H1 (cell line): ENCODE measurements at regions not wholly inside any gene's neighbourhood (a gene's known extent, or its start where the extent isn't known, plus 50 kb on each side); places are given as distances from the start of the nearest gene placed in this dataset.

Experiments used
- CTCF ChIA-PET: fragments of 300-600 bp; sonication (Branson Sonifier 250); formaldehyde crosslinking; loops from one replicate; lab custom pipeline; 2021; ENCODE audit not compliant: partially characterized antibody; lab: Charles Lee
- POLR2A ChIA-PET: fragments of 300-600 bp; sonication (Branson Sonifier 250); formaldehyde crosslinking; loops from one replicate; lab custom pipeline; 2021; ENCODE audit warnings: inconsistent platforms; ENCODE audit not compliant: partially characterized antibody; lab: Charles Lee
- DNase-seq, 2 experiments: peaks; one replicate each; pipeline versions ENCODE4 v3.0.0 to v3.0.0-alpha.2; 2010 to 2022; ENCODE audit warnings: low spot score in 2 of 2, low read depth in 1 of 2, mixed read lengths in 1 of 2
- FAIRE-seq: peaks from 2 replicates; lab custom pipeline; 2011; peaks lifted over from hg19 to GRCh38; lab: Jason Lieb, UNC
- H2AFZ ChIP-seq: 2 replicates; pipeline ENCODE4 v1.8.1; 2012; ENCODE audit warnings: low read length, inconsistent platforms
- H2AK5ac ChIP-seq: 2 replicates; pipeline ENCODE4 v1.6.1; 2013; ENCODE audit warnings: low read depth, low read length
- H2BK120ac ChIP-seq: replicated peaks from 2 replicates; pipeline ENCODE3; 2013; ENCODE audit warnings: low read depth, low read length, inconsistent platforms
- H2BK12ac ChIP-seq: 2 replicates; pipeline ENCODE4 v1.6.1; 2013; ENCODE audit warnings: low read depth, low read length
- H2BK15ac ChIP-seq: 2 replicates; pipeline ENCODE4 v1.6.1; 2013; ENCODE audit warnings: low read length
- H2BK20ac ChIP-seq: 2 replicates; pipeline ENCODE4 v1.6.1; 2013; ENCODE audit warnings: low read length
- H2BK5ac ChIP-seq: 2 replicates; pipeline ENCODE4 v1.6.1; 2013; ENCODE audit warnings: low read depth, low read length
- H3K14ac ChIP-seq: 2 replicates; pipeline ENCODE4 v1.6.1; 2013; ENCODE audit warnings: inconsistent platforms; ENCODE audit not compliant: insufficient read length
- H3K18ac ChIP-seq: 2 replicates; pipeline ENCODE4 v1.6.1; 2013; ENCODE audit warnings: low read length; ENCODE audit errors: extremely low read depth
- H3K23ac ChIP-seq: 2 replicates; pipeline ENCODE4 v1.6.1; 2013; ENCODE audit warnings: inconsistent platforms; ENCODE audit not compliant: insufficient read length
- H3K23me2 ChIP-seq: 2 replicates; pipeline ENCODE4 v1.6.1; 2013; ENCODE audit warnings: low read depth, low read length
- H3K27ac ChIP-seq: 2 replicates; pipeline ENCODE4 v1.6.1; 2011; ENCODE audit warnings: low read depth, low read length, inconsistent platforms
- H3K27me3 ChIP-seq, 4 experiments: replicated peaks in 1 of 4; 1 replicate in 1 of 4; 2 replicates in 3 of 4; pipeline versions ENCODE4 v1.6.1 to v1.8.1; 2011 to 2013; ENCODE audit warnings: low read length in 3 of 4, mild to moderate bottlenecking in 3 of 4, inconsistent platforms in 2 of 4, mixed read lengths in 2 of 4, moderate library complexity in 1 of 4; ENCODE audit not compliant: control insufficient read depth in 3 of 4, insufficient read depth in 3 of 4; ENCODE audit errors: extremely low read depth in 1 of 4
- H3K36me3 ChIP-seq, 4 experiments: 2 replicates each; pipeline versions ENCODE4 v1.6.1 to v1.8.1; 2011 to 2013; ENCODE audit warnings: mild to moderate bottlenecking in 4 of 4, low read length in 3 of 4, moderate library complexity in 2 of 4, control low read depth in 1 of 4, inconsistent platforms in 1 of 4; ENCODE audit not compliant: insufficient read depth in 4 of 4, control insufficient read depth in 2 of 4
- H3K4ac ChIP-seq: replicated peaks from 2 replicates; pipeline ENCODE3; 2013; ENCODE audit warnings: low read length, low read depth, mixed read lengths, inconsistent platforms; ENCODE audit not compliant: insufficient read length
- H3K4me1 ChIP-seq, 4 experiments: replicated peaks in 1 of 4; 1 replicate in 1 of 4; 2 replicates in 3 of 4; pipeline versions ENCODE4 v1.6.1 to v1.8.1; 2011 to 2013; ENCODE audit warnings: low read length in 3 of 4, inconsistent platforms in 2 of 4, mixed read lengths in 1 of 4; ENCODE audit not compliant: insufficient read depth in 4 of 4, control insufficient read depth in 3 of 4
- H3K4me2 ChIP-seq, 2 experiments: 2 replicates each; pipeline versions ENCODE4 v1.6.1 to v1.8.1; 2011 to 2013; ENCODE audit warnings: low read depth in 2 of 2, low read length in 2 of 2, control low read depth in 1 of 2, inconsistent platforms in 1 of 2, mild to moderate bottlenecking in 1 of 2; ENCODE audit not compliant: insufficient read depth in 1 of 2
- H3K4me3 ChIP-seq, 4 experiments: fragments of 200-600, 300-600 bp in 1 of 4; sonication (generic), shearing (Covaris generic), sonication (Bioruptor Twin) in 1 of 4; 2 replicates each; pipeline versions ENCODE4 v1.5.1 to v1.8.1; 2011 to 2016; ENCODE audit warnings: low read length in 4 of 4, low read depth in 3 of 4, control low read depth in 2 of 4, inconsistent platforms in 2 of 4, mild to moderate bottlenecking in 2 of 4, mixed read lengths in 1 of 4, moderate library complexity in 1 of 4; ENCODE audit not compliant: insufficient read depth in 2 of 4; ENCODE audit errors: extremely low read depth in 1 of 4
- H3K56ac ChIP-seq: replicated peaks from 2 replicates; pipeline ENCODE3; 2013; ENCODE audit warnings: low read depth, mild to moderate bottlenecking, mixed read lengths, low read length, inconsistent platforms; ENCODE audit not compliant: insufficient read length
- H3K79me1 ChIP-seq: 2 replicates; pipeline ENCODE4 v1.6.1; 2013; ENCODE audit warnings: low read depth, low read length, control low read depth
- H3K79me2 ChIP-seq, 2 experiments: 2 replicates each; pipeline versions ENCODE4 v1.6.1 to v1.8.1; 2012 to 2013; ENCODE audit warnings: low read length in 2 of 2, mild to moderate bottlenecking in 2 of 2, inconsistent platforms in 1 of 2; ENCODE audit not compliant: insufficient read depth in 2 of 2, control insufficient read depth in 1 of 2
- H3K9ac ChIP-seq, 4 experiments: replicated peaks in 1 of 4; 1 replicate in 1 of 4; 2 replicates in 3 of 4; pipeline versions ENCODE4 v1.6.1 to v1.8.1; 2011 to 2013; ENCODE audit warnings: low read depth in 3 of 4, low read length in 3 of 4, control low read depth in 2 of 4, mild to moderate bottlenecking in 2 of 4, moderate library complexity in 2 of 4, inconsistent platforms in 1 of 4; ENCODE audit errors: extremely low read depth in 1 of 4
- H3K9me3 ChIP-seq, 2 experiments: 2 replicates each; pipeline versions ENCODE4 v1.6.1 to v1.8.1; 2012 to 2013; ENCODE audit warnings: mild to moderate bottlenecking in 2 of 2, moderate library complexity in 2 of 2, control low read depth in 1 of 2, inconsistent platforms in 1 of 2, low read depth in 1 of 2, low read length in 1 of 2, mixed read lengths in 1 of 2; ENCODE audit not compliant: insufficient read depth in 2 of 2
- H4K20me1 ChIP-seq, 2 experiments: replicated peaks in 1 of 2; 2 replicates each; pipeline versions ENCODE3 to v1.8.1; 2011 to 2013; ENCODE audit warnings: inconsistent platforms in 2 of 2, low read length in 2 of 2, mild to moderate bottlenecking in 1 of 2; ENCODE audit not compliant: insufficient read depth in 2 of 2, control insufficient read depth in 1 of 2
- H4K5ac ChIP-seq: 2 replicates; pipeline ENCODE4 v1.6.1; 2013; ENCODE audit warnings: low read length, low read depth, mixed read lengths, inconsistent platforms; ENCODE audit not compliant: insufficient read length
- H4K8ac ChIP-seq: 2 replicates; pipeline ENCODE4 v1.8.0; 2013; ENCODE audit warnings: mild to moderate bottlenecking, moderate library complexity, low read length, inconsistent platforms; ENCODE audit not compliant: insufficient read depth; ENCODE audit errors: extremely low read depth
- H4K91ac ChIP-seq: replicated peaks from 2 replicates; pipeline ENCODE3; 2013; ENCODE audit warnings: low read length, mixed read lengths, inconsistent platforms; ENCODE audit not compliant: insufficient read length
- ASH2L ChIP-seq: fragments of 200-600, 300-600 bp; sonication (generic); IDR thresholded peaks from one replicate; pipeline ENCODE4 v1.7.1; 2017; ENCODE audit warnings: low read length
- BRCA1 ChIP-seq: IDR thresholded peaks from 2 replicates; pipeline ENCODE4 v1.6.1; 2012; ENCODE audit warnings: low read depth, low read length, improper control_type of control experiment
- CTCF ChIP-seq, 3 experiments: IDR thresholded peaks; 1 replicate in 2 of 3; 2 replicates in 1 of 3; pipeline versions ENCODE4 v1.5.1 to v1.6.1; 2011; ENCODE audit warnings: low read length in 3 of 3, mild to moderate bottlenecking in 3 of 3, inconsistent platforms in 2 of 3, low read depth in 1 of 3, moderate library complexity in 1 of 3; ENCODE audit not compliant: insufficient read depth in 1 of 3; ENCODE audit errors: control extremely low read depth in 1 of 3
- EP300 ChIP-seq, 2 experiments: IDR thresholded peaks; 1 replicate in 1 of 2; 2 replicates in 1 of 2; pipeline ENCODE4 v1.6.1; 2011 to 2012; ENCODE audit warnings: low read depth in 2 of 2, low read length in 2 of 2, mild to moderate bottlenecking in 2 of 2, borderline replicate concordance in 1 of 2, inconsistent platforms in 1 of 2, moderate library complexity in 1 of 2
- GTF2F1 ChIP-seq: IDR thresholded peaks from 2 replicates; pipeline ENCODE4 v1.6.1; 2012; ENCODE audit warnings: low read depth, low read length, improper control_type of control experiment, borderline replicate concordance
- HDAC2 ChIP-seq, 2 experiments: fragments of 300-600 bp in 1 of 2; sonication (generic) in 1 of 2; IDR thresholded peaks; 2 replicates each; pipeline ENCODE4 v1.6.1; 2011 to 2012; ENCODE audit warnings: low read depth in 2 of 2, low read length in 2 of 2, mild to moderate bottlenecking in 2 of 2, moderate library complexity in 2 of 2, borderline replicate concordance in 1 of 2, inconsistent platforms in 1 of 2
- KDM5A ChIP-seq: fragments of 200-600 bp; IDR thresholded peaks from 2 replicates; pipeline ENCODE4 v1.7.1; 2012; ENCODE audit warnings: mild to moderate bottlenecking, low read length, inconsistent platforms, mixed read lengths
- RNF2 ChIP-seq: fragments of 200-900, 300-1000 bp; sonication (generic); IDR thresholded peaks from 2 replicates; pipeline ENCODE4 v1.7.1; 2016; ENCODE audit warnings: borderline replicate concordance, low read depth, mild to moderate bottlenecking, antibody characterized with exemption, low read length; ENCODE audit not compliant: poor library complexity, severe bottlenecking; ENCODE audit errors: missing control alignments
- RXRA ChIP-seq: IDR thresholded peaks from 2 replicates; pipeline ENCODE4 v1.6.1; 2011; ENCODE audit warnings: low read depth, mild to moderate bottlenecking, low read length, moderate library complexity; ENCODE audit not compliant: insufficient read depth
- SP2 ChIP-seq: IDR thresholded peaks from 2 replicates; pipeline ENCODE4 v1.6.1; 2012; ENCODE audit warnings: mild to moderate bottlenecking, low read length, inconsistent platforms
- TBP ChIP-seq: IDR thresholded peaks from 2 replicates; pipeline ENCODE4 v1.6.1; 2011; ENCODE audit warnings: low read depth, low read length, improper control_type of control experiment
- WGBS, 2 experiments: shearing (Covaris generic) in 1 of 2; methylation state at CpG; one replicate each; pipeline versions ENCODE4 v1.1.6 to v1.1.7; 2013 to 2015; ENCODE audit warnings: low lambda C conversion rate in 2 of 2, mixed read lengths in 2 of 2, inconsistent platforms in 1 of 2, low coverage in 1 of 2, missing lambda C conversion rate in 1 of 2; ENCODE audit not compliant: insufficient replicate concordance in 2 of 2, insufficient coverage in 1 of 2, insufficient read length in 1 of 2; ENCODE audit errors: extremely low coverage in 1 of 2, missing lambda C conversion rate in 1 of 2; 5-methylcytosine and 5-hydroxymethylcytosine counted together

- Histone ChIP-seq H2BK20ac (no peak overlapping the region), H3K79me1 (no peaks in the 10 kb centered on the region), H2BK5ac (no peak overlapping the region), H4K20me1 (no peaks in the 10 kb centered on the region), H4K91ac (no peak overlapping the region), H4K8ac (no peak overlapping the region), H2BK12ac (no peak overlapping the region), H2AFZ (no peak overlapping the region), H3K56ac (no peak overlapping the region), H3K14ac (no peak overlapping the region), H4K5ac (no peak overlapping the region), H2AK5ac (no peak overlapping the region), H3K79me2 (no peaks in the 10 kb centered on the region), H3K27me3 (no peaks in the 10 kb centered on the region), H2BK120ac (no peak overlapping the region), H3K4me2 (no peak overlapping the region), H3K23me2 (no peaks in the 10 kb centered on the region), H3K4me3 (no peak overlapping the region), H3K23ac (no peak overlapping the region), H3K4ac (no peak overlapping the region), H3K9ac (no peak overlapping the region), H3K18ac (no peak overlapping the region), H2BK15ac (no peak overlapping the region), H3K27ac (no peak overlapping the region), H3K9me3 (peaks cover 0 to 10% of the 10 kb centered on the region in 2 experiments; a peak in 2 of 4 replicates), H3K4me1 (peaks cover 0 to 5% (median 2%) of the 10 kb centered on the region in 4 experiments; a peak in 1 of 7 replicates), H3K36me3 (0 out of 8 replicates have a peak, but pooled peaks cover 0 to 3% (median 0%) of the 10 kb centered on the region in 4 experiments)
- no peak for FAIRE-seq
- 87% methylated on average over 6 of the region's 6 CpGs; no CpG with 5 or more reads in 1 of the 2 experiments for whole genome bisulfite sequencing, 2 experiments
- no peak for DNase-seq
- CTCF ChIA-PET = interaction anchor here (0.9 to 2.5 kb wide), 4 partner anchors 15 to 190 kb away, joined by 3 to 14 read pairs (median 4); no protein-coding TSS in a partner anchor
- POLR2A ChIA-PET = no interaction called here
- TF ChIP-seq BRCA1 = no peak
- TF ChIP-seq SP2 = no peak
- no peak for TF ChIP-seq KDM5A
- no peak for TF ChIP-seq ASH2L
- no peak for TF ChIP-seq TBP
- TF ChIP-seq RNF2 = no peak
- TF ChIP-seq GTF2F1 = no peak
- TF ChIP-seq EP300 (IDR thresholded peaks at IDR 0.05; ENCODE audit: borderline replicate concordance in 1 of 2, low read depth in 2 of 2, low read length in 2 of 2) = no peak
- TF ChIP-seq HDAC2 (IDR thresholded peaks at IDR 0.05; ENCODE audit: borderline replicate concordance in 1 of 2, low read depth in 2 of 2, low read length in 2 of 2) = no peak
- TF ChIP-seq CTCF (IDR thresholded peaks at IDR 0.05; ENCODE audit: control extremely low read depth in 1 of 3, insufficient read depth in 1 of 3, low read depth in 1 of 3, low read length in 3 of 3) = no peak
- no peak for TF ChIP-seq RXRA
Observed at GRCh38 chr11:116466801-116467200, 306.0 kb downstream of the BUD13 start.
